ENCODE measurements at regions not wholly inside any gene's neighbourhood (a gene's known extent, or its start where the extent isn't known, plus 50 kb on each side); places are given as distances from the start of the nearest gene placed in this dataset.

DNA sequence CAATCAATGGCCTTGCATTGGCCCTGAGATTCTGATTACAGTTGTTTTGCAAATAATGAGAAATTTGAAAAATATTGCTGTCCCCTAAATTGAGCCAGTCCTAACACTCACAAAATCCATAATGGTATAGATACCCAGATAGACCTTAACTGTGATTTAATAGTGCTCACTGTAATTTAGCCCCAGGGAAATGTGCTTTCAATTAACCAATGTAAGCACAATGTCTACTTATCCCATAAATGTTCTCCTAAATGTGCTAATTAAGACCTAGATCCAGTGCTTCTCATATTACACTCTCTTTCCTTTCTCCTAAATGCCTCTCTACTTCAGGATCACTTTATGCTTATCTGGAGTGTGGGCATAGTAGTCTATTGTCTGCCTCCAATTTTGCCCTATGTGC, 417.8 kb upstream of the CCL2 start:
- Mint-ChIP-seq H3K9me3 (peaks cover 1% of the 10 kb centered on the region), H3K4me1 (ENCODE audit: unreplicated experiment) (peaks cover 16% of the 10 kb centered on the region), H3K4me3 (no peak overlapping the region), H3K27ac (no peak overlapping the region), H3K27me3 (peaks cover 9% of the 10 kb centered on the region), H3K36me3 (no peaks in the 10 kb centered on the region)
- TF ChIP-seq, protein P1, sequence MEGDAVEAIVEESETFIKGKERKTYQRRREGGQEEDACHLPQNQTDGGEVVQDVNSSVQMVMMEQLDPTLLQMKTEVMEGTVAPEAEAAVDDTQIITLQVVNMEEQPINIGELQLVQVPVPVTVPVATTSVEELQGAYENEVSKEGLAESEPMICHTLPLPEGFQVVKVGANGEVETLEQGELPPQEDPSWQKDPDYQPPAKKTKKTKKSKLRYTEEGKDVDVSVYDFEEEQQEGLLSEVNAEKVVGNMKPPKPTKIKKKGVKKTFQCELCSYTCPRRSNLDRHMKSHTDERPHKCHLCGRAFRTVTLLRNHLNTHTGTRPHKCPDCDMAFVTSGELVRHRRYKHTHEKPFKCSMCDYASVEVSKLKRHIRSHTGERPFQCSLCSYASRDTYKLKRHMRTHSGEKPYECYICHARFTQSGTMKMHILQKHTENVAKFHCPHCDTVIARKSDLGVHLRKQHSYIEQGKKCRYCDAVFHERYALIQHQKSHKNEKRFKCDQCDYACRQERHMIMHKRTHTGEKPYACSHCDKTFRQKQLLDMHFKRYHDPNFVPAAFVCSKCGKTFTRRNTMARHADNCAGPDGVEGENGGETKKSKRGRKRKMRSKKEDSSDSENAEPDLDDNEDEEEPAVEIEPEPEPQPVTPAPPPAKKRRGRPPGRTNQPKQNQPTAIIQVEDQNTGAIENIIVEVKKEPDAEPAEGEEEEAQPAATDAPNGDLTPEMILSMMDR (conservative IDR thresholded peaks at IDR 0.05): no peak
- DNase-seq (ENCODE audit: extremely low spot score, unreplicated experiment): no peak

DNA sequence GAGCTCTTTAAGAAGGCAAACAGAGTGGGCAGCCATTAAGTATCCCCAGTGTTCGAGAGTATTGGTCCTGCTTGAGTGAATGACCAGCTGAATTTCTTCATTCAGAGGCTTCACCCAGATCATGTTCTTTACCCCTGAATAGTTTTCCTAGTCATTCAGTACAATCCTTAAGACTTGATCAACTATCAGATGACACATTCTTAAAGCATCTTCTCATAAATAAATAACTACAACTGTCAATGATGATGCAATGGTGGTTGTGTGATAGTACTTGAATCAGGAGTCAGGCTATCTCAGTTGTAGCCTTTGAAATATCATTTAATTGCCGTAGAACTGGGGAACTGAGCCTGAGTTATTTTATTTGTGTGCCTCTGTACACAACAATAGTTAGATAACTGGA, 416.8 kb upstream of the CCL2 start:
- Mint-ChIP-seq H3K27me3 (peaks cover 11% of the 10 kb centered on the region), H3K9me3 (peaks cover 6% of the 10 kb centered on the region), H3K36me3 (no peaks in the 10 kb centered on the region), H3K27ac (no peak overlapping the region), H3K4me3 (no peak overlapping the region), H3K4me1 (ENCODE audit: unreplicated experiment) (peaks cover 16% of the 10 kb centered on the region)
- no peak for DNase-seq (ENCODE audit: extremely low spot score, unreplicated experiment)
- TF ChIP-seq, protein P1 (conservative IDR thresholded peaks at IDR 0.05): no peak

DNA sequence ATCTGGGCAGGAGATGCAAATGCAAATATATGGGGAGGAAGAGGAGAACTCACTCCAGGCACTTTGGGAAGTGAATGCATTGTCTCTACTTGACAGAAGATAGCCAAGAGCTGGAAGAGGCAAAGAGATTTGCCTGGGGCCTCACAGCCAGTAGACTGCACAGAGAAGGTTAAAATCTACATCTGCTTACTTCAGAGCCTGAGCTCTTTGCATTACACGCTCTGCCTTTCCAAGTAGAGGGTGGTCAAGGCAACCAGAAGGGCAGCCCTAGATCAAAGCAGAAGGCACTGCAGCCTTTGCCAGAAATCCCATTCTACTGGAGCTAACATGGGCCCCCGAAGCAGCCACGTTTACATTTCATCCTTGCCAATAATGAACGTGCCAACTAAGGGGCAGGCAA, 407.2 kb upstream of the CCL2 start:
- H3K4me1 Mint-ChIP-seq (ENCODE audit: unreplicated experiment): peaks cover 31% of the 10 kb centered on the region
- DNase-seq (ENCODE audit: extremely low spot score, unreplicated experiment): no peak
- no peak overlapping the region for H3K4me3 Mint-ChIP-seq
- H3K27ac Mint-ChIP-seq: no peak overlapping the region
- H3K9me3 Mint-ChIP-seq: no peaks in the 10 kb centered on the region
- peaks cover 9% of the 10 kb centered on the region for H3K27me3 Mint-ChIP-seq
- no peaks in the 10 kb centered on the region for H3K36me3 Mint-ChIP-seq
- TF ChIP-seq, protein P1 (conservative IDR thresholded peaks at IDR 0.05): no peak

DNA sequence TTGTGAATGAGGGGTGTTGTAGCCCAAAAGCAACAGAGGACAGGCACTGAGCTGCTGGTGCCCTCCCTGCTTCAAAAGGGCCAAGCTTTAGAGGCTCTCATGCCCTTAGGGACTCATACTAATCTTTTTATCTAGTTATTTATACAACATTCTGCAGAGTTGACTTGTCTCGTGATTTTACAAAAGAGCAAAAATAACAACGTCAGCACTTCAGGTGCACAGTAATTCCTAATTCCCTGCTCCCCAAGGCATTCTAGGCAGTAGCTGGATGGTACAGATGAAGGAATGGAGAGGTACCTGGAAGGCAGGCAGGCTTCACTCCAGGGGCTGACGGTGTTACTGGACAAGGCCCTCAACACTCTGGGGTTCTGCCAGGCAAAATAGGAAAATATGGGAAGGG, 406.7 kb upstream of the CCL2 start:
- Mint-ChIP-seq H3K27me3 (peaks cover 7% of the 10 kb centered on the region), H3K4me1 (ENCODE audit: unreplicated experiment) (peaks cover 31% of the 10 kb centered on the region), H3K36me3 (no peaks in the 10 kb centered on the region), H3K27ac (no peak overlapping the region), H3K4me3 (no peak overlapping the region), H3K9me3 (no peaks in the 10 kb centered on the region)
- no peak for DNase-seq (ENCODE audit: extremely low spot score, unreplicated experiment)
- TF ChIP-seq, protein P1 (conservative IDR thresholded peaks at IDR 0.05): no peak

DNA sequence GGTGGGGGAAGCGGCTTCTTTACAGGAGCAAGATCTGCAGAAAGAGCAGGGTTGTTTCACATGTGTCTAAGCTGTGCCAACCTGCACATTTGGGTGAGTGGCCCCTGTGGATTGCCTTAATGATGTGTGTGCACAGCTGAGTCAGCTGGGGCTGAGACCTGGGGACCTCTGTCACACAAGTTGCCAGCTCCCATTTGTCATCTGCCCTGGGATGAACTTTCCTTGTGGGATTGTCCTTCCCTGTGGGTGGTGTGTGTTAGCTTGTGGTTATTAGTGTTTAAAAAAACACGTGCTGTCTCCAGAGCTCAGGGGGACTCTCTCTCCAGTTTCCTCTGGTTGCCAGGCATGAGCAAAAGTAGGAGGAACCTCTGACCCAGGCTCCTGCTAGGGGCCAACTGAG, 400.5 kb upstream of the CCL2 start:
- Mint-ChIP-seq H3K9me3 (no peaks in the 10 kb centered on the region), H3K27me3 (peaks cover 24% of the 10 kb centered on the region), H3K4me3 (peak overlapping the region; percentile 59), H3K4me1 (ENCODE audit: unreplicated experiment) (peaks cover 38% of the 10 kb centered on the region), H3K27ac (peak overlapping the region; percentile 44), H3K36me3 (peaks cover 6% of the 10 kb centered on the region)
- DNase-seq (ENCODE audit: extremely low spot score, unreplicated experiment): no peak
- TF ChIP-seq, protein P1 (conservative IDR thresholded peaks at IDR 0.05): no peak

DNA sequence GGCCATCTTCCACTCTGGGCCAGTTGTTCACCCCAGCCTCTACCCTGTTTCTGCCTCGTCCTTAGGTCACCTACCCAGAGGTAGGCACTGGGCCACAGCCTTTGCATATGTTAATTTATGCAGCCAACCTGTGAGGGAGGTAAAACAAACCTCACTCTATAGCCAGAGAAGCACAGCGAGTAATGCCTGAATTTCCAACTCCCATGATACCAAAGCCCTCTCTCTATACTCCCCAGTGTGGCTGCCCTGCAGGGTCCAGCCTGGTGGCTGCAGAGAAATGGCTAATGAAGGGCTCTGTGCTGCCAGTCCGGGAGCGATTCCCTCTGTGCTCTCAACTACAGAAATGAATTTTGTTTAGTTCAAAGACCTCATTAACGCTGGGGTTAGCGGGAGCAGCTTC, 397.0 kb upstream of the CCL2 start:
- TF ChIP-seq, protein P1 (conservative IDR thresholded peaks at IDR 0.05): no peak
- peaks cover 6% of the 10 kb centered on the region for H3K36me3 Mint-ChIP-seq
- no peak for DNase-seq (ENCODE audit: extremely low spot score, unreplicated experiment)

More for the DNA sequence above, 397.0 kb upstream of the CCL2 start:
- Mint-ChIP-seq H3K4me3 (no peak overlapping the region), H3K27me3 (peaks cover 37% of the 10 kb centered on the region), H3K27ac (no peak overlapping the region), H3K9me3 (no peaks in the 10 kb centered on the region), H3K4me1 (ENCODE audit: unreplicated experiment) (peaks cover 15% of the 10 kb centered on the region)
